AG04450 (cell line): ENCODE measurements at regions not wholly inside any gene's neighbourhood (a gene's known extent, or its start where the extent isn't known, plus 50 kb on each side); places are given as distances from the start of the nearest gene placed in this dataset.

Source experiments
- CTCF ChIA-PET: fragments of 300-600, 350-600 bp; formaldehyde crosslinking; extraction: SDS; loops from one replicate; lab custom pipeline; 2022; ENCODE audit warnings: antibody characterized with exemption, inconsistent platforms; lab: Charles Lee
- POLR2A ChIA-PET: fragments of 350-600 bp; formaldehyde crosslinking; extraction: SDS; loops from one replicate; lab custom pipeline; 2021; ENCODE audit warnings: antibody characterized with exemption, inconsistent platforms; lab: Yijun Ruan, JAX
- DNase-seq: peaks from one replicate; pipeline ENCODE4 v3.0.0-alpha.2; 2011; ENCODE audit warnings: low read depth, low spot score
- H3K27ac ChIP-seq: one replicate; pipeline ENCODE4 v1.5.1; 2012; ENCODE audit warnings: low read depth, low read length, control low read depth
- H3K27me3 ChIP-seq: one replicate; pipeline ENCODE4 v1.6.0; 2012; ENCODE audit warnings: low read length; ENCODE audit not compliant: control insufficient read depth, insufficient read depth
- H3K4me3 ChIP-seq: 2 replicates; pipeline ENCODE4 v1.5.1; 2011; ENCODE audit warnings: mild to moderate bottlenecking, low read depth, low read length, control low read depth
- H3K9me3 ChIP-seq: 2 replicates; pipeline ENCODE4 v1.5.1; 2012; ENCODE audit warnings: low read length; ENCODE audit not compliant: control insufficient read depth, insufficient read depth
- TF ChIP-seq, protein P1 (sequence below): IDR thresholded peaks from 2 replicates; pipeline ENCODE4 v1.5.1; 2011; ENCODE audit warnings: low read depth, low read length, control low read depth, inconsistent platforms

DNA sequence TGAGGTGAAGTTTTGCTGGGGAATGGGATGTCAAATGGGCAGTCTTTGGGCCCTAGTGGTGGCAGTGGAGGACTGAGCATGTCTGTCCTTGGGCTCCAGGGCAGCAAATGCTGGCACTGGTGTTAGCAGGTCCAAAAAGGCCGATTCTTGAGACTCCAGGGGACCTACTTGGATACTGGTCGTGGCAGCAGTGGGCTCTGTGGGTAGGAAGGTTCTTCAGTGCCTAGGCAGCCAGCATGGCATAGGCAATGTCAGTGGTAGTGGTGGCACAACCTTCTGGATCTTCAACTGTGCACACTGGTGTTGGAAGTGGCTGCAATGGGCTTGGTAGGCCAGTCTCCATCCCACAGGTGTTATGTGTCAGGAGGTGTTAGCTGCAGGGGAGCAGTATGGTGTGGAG is 334.7 kb upstream of the KITLG start:
- DNase-seq = no peak
- ChIA-PET CTCF (interaction anchor here (1.0 kb wide), 1 partner anchor 335 kb away, joined by 3 read pairs; no protein-coding TSS in a partner anchor), POLR2A (no interaction called here)
- Histone ChIP-seq H3K27me3 (no peaks in the 10 kb centered on the region), H3K27ac (no peak overlapping the region), H3K4me3 (no peak overlapping the region), H3K9me3 (peaks cover 4% of the 10 kb centered on the region; the same call in 1 of the 2 replicates)
- TF ChIP-seq, protein P1, sequence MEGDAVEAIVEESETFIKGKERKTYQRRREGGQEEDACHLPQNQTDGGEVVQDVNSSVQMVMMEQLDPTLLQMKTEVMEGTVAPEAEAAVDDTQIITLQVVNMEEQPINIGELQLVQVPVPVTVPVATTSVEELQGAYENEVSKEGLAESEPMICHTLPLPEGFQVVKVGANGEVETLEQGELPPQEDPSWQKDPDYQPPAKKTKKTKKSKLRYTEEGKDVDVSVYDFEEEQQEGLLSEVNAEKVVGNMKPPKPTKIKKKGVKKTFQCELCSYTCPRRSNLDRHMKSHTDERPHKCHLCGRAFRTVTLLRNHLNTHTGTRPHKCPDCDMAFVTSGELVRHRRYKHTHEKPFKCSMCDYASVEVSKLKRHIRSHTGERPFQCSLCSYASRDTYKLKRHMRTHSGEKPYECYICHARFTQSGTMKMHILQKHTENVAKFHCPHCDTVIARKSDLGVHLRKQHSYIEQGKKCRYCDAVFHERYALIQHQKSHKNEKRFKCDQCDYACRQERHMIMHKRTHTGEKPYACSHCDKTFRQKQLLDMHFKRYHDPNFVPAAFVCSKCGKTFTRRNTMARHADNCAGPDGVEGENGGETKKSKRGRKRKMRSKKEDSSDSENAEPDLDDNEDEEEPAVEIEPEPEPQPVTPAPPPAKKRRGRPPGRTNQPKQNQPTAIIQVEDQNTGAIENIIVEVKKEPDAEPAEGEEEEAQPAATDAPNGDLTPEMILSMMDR = no peak

DNA sequence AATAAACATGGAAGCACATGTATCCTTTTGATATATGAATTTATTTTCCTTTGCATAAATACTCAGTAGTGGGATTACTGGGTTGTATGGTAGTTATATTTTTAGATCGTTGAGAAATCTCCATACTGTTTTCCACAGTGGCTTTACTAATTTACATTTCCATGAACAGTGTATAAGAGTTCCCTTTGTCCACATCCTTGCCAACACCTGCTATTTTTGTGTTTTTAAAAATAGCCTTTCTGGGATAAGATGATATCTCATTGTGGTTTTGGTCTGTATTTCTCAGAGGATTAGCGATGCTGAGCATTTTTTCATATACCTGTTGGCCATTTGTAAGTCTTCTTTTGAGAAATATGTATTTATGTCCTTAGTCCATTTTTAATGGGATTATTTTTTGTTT is 329.2 kb upstream of the KITLG start:
- H3K4me3 ChIP-seq = no peak overlapping the region
- POLR2A ChIA-PET = no interaction called here
- no peak overlapping the region for H3K27ac ChIP-seq
- TF ChIP-seq, protein P1 = no peak
- no peaks in the 10 kb centered on the region for H3K9me3 ChIP-seq
- DNase-seq = no peak
- H3K27me3 ChIP-seq = no peaks in the 10 kb centered on the region
- CTCF ChIA-PET = no interaction called here

DNA sequence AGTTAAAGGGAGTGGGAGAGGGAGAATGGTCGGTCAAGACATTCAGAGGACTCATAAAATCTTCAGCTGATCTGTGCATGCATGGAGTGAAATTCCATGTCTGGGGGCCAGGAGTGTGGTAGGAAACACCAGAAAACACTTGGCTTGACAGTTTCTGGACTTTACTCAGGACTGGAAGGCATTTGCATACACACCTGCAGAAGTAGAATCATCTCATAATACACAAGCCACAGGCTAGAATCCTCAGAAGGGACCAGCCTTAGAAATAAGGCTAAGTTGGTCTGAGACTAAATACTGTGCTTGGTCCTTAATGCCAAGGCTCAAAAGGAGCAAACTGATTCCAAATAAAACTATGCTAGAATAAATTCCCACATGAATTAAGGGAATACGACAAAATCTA is 328.1 kb upstream of the KITLG start:
- ChIA-PET POLR2A (no interaction called here), CTCF (no interaction called here)
- DNase-seq = no peak
- Histone ChIP-seq H3K9me3 (no peaks in the 10 kb centered on the region), H3K27me3 (no peaks in the 10 kb centered on the region), H3K27ac (no peak overlapping the region), H3K4me3 (no peak overlapping the region)
- TF ChIP-seq, protein P1 = no peak

DNA sequence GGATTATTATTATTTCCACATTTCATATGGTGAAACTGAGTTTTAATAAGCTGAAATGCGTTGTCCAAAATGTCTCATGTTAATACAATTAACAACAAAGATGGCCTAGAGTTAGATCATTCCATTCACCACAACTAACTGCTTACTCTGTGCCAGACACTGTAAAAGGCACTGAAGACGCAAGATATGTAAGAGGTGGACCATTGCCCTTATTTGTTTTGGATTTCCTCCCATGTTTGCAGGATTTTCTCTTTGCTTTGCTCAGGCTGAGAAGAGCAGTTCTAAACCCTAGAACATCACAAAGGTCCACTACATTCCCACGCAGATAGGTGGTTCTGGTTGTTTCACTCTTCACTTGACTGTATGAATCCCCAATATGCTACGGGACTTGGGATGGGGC is 324.4 kb upstream of the KITLG start:
- DNase-seq = no peak
- Histone ChIP-seq H3K9me3 (no peaks in the 10 kb centered on the region), H3K4me3 (no peak overlapping the region), H3K27me3 (no peaks in the 10 kb centered on the region), H3K27ac (no peak overlapping the region)
- TF ChIP-seq, protein P1 = no peak
- ChIA-PET POLR2A (no interaction called here), CTCF (no interaction called here)

DNA sequence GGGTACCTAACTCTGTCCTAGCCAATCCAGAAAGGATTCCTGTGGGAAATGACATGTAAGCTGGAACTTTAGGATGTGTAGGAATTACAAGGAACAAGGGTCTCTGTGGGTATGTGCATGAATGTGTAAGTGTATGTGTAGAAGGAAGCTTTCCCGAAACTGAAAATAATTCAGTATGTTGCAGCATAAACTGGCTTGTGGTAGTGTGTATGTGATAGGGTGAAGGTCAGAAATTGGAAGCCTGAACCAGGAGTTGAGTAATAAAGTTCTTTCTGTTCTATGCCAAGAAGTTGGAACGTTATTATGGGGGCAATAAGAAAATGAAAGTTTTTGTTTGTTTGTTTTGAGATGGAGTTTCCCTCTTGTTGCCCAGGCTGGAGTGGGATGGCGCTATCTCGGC is 323.1 kb upstream of the KITLG start:
- DNase-seq = no peak
- H3K4me3 ChIP-seq = no peak overlapping the region
- CTCF ChIA-PET = no interaction called here

More for the DNA sequence above, 323.1 kb upstream of the KITLG start:
- H3K27ac ChIP-seq = no peak overlapping the region
- TF ChIP-seq, protein P1 = no peak
- no peaks in the 10 kb centered on the region for H3K9me3 ChIP-seq
- POLR2A ChIA-PET = no interaction called here
- H3K27me3 ChIP-seq = no peaks in the 10 kb centered on the region
